MCF 10A (cell line): ENCODE measurements at regions not wholly inside any gene's neighbourhood (a gene's known extent, or its start where the extent isn't known, plus 50 kb on each side); places are given as distances from the start of the nearest gene placed in this dataset.

Source experiments
- BruUV-seq: library from RNA; stranded (reverse); fragments of 400-500 nt; replicated peaks from 2 replicates; lab custom pipeline; 2021; lab: Mats Ljungman, UMichigan
- CTCF ChIA-PET: fragments of 300-600 bp; sonication (Branson Sonifier 250); formaldehyde crosslinking; extraction: SDS; loops from one replicate; lab custom pipeline; 2021; ENCODE audit warnings: antibody characterized with exemption, inconsistent platforms; lab: Yijun Ruan, JAX
- POLR2A ChIA-PET: fragments of 300-600, 350-650 bp; sonication (Branson Sonifier 250); formaldehyde crosslinking; extraction: SDS; loops from one replicate; lab custom pipeline; 2020; ENCODE audit warnings: antibody characterized with exemption, inconsistent platforms; lab: Yijun Ruan, JAX
- DNase-seq: peaks from one replicate; pipeline ENCODE4 v3.0.0-alpha.2; 2018; ENCODE audit not compliant: unreplicated experiment
- H3K27ac Mint-ChIP-seq: one replicate; pipeline ENCODE4 v1.8.0; 2022; ENCODE audit warnings: mild to moderate bottlenecking, low read depth, mixed read lengths; ENCODE audit not compliant: unreplicated experiment
- H3K27me3 Mint-ChIP-seq: one replicate; pipeline ENCODE4 v1.8.0; 2022; ENCODE audit warnings: mixed read lengths; ENCODE audit not compliant: insufficient read depth, unreplicated experiment
- H3K36me3 Mint-ChIP-seq: one replicate; pipeline ENCODE4 v1.8.0; 2022; ENCODE audit warnings: mild to moderate bottlenecking, moderate library complexity, mixed read lengths; ENCODE audit not compliant: insufficient read depth, unreplicated experiment
- H3K4me1 Mint-ChIP-seq: one replicate; pipeline ENCODE4 v1.8.0; 2022; ENCODE audit warnings: mixed read lengths; ENCODE audit not compliant: insufficient read depth, unreplicated experiment
- H3K4me3 Mint-ChIP-seq: one replicate; pipeline ENCODE4 v1.8.0; 2022; ENCODE audit warnings: mild to moderate bottlenecking, moderate library complexity, mixed read lengths; ENCODE audit not compliant: unreplicated experiment
- H3K9me3 Mint-ChIP-seq: one replicate; pipeline ENCODE4 v1.8.0; 2022; ENCODE audit warnings: mixed read lengths; ENCODE audit not compliant: unreplicated experiment
- intact Hi-C: fragments of 100-400 bp; cut with micrococcal nuclease; formaldehyde crosslinking; loops from 2 replicates; pipeline ENCODE4 v1.14.1; 2022
- TF ChIP-seq, protein P1 (sequence below): fragments of 200-600 bp; IDR thresholded peaks from one replicate; pipeline ENCODE4 v1.8.0; 2022; ENCODE audit warnings: antibody characterized with exemption, mild to moderate bottlenecking; ENCODE audit not compliant: unreplicated experiment

DNA sequence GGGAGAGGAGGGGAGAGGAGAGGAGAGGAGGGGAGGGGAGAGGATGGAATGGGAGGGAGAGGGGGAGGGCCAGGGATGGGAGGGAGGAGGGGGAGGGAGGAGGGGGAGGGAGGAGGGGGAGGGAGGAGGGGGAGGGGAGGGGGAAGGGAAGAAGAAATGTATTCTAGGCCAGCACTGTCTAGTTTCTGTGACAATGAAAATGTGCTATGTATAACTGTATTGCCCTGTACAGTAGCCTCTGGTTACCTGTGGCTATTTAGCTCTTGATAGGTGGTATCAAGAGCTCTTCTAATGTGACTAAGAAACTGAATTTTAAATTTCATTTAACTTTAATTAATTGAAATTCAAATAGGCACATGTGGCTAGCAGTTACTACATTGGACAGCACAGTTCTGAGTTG is 143.1 kb downstream of the BTC start:
- Mint-ChIP-seq H3K4me3 (no peak overlapping the region), H3K27ac (no peak overlapping the region), H3K4me1 (no peaks in the 10 kb centered on the region), H3K9me3 (no peaks in the 10 kb centered on the region), H3K27me3 (no peaks in the 10 kb centered on the region), H3K36me3 (no peaks in the 10 kb centered on the region)
- ChIA-PET CTCF (no interaction called here), POLR2A (no interaction called here)
- no peak for DNase-seq
- BruUV-seq = no TSS peak
- intact Hi-C loops = no loop called here
- TF ChIP-seq, protein P1, sequence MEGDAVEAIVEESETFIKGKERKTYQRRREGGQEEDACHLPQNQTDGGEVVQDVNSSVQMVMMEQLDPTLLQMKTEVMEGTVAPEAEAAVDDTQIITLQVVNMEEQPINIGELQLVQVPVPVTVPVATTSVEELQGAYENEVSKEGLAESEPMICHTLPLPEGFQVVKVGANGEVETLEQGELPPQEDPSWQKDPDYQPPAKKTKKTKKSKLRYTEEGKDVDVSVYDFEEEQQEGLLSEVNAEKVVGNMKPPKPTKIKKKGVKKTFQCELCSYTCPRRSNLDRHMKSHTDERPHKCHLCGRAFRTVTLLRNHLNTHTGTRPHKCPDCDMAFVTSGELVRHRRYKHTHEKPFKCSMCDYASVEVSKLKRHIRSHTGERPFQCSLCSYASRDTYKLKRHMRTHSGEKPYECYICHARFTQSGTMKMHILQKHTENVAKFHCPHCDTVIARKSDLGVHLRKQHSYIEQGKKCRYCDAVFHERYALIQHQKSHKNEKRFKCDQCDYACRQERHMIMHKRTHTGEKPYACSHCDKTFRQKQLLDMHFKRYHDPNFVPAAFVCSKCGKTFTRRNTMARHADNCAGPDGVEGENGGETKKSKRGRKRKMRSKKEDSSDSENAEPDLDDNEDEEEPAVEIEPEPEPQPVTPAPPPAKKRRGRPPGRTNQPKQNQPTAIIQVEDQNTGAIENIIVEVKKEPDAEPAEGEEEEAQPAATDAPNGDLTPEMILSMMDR = no peak

DNA sequence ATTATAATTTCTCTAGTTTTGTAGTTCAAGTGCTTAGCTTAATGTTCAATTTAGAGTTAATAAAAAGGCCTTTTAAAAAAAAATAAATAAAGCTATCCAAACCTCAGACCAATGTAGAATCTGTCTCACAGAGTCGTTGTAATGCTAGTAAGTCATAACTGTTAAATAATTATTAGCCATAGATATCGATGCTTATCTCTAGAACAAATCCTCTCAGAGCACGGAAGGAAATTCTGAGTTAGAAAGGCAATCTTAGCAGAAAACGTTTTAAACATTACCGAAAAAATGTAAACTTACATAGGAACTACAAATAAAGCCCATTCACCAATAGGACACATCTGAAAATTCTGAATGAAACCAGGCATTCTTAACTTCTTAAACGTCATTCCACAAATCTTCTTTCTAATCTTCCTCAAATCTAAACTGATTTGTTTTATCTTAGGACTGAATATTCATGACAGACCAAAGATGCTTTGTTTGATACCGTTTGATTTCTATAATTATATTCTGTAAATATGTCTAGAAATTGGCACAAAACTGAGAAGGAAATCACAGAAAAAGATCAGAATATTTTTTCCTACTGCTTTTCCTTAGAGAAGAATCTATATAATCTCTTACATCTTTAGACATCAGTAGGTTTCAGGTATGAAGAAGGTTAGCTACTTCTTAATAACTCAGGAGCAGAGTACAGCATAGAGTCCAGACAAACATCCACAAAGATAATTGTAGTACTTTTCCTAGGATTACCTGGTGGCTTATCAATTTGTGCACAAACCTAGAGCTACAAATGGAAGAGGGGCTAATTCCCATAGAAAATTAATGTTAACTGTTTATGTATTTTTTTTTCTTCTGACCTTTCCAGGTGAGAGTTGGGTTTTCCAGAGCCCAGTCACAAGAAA is 140.7 kb downstream of the BTC start:
- no peak for DNase-seq
- intact Hi-C loops = no loop called here
- POLR2A ChIA-PET = interaction anchor here (0.7 to 0.9 kb wide), 3 partner anchors 13 to 235 kb away, joined by 3 read pairs; no protein-coding TSS in a partner anchor
- no peak overlapping the region for H3K27ac Mint-ChIP-seq
- no peaks in the 10 kb centered on the region for H3K9me3 Mint-ChIP-seq
- BruUV-seq = no TSS peak
- no peaks in the 10 kb centered on the region for H3K27me3 Mint-ChIP-seq
- TF ChIP-seq, protein P1 = no peak
- H3K36me3 Mint-ChIP-seq = no peaks in the 10 kb centered on the region
- peaks cover 6% of the 10 kb centered on the region for H3K4me1 Mint-ChIP-seq
- CTCF ChIA-PET = interaction anchor here (0.6 to 0.9 kb wide), 7 partner anchors 17 to 519 kb away, joined by 3 to 6 read pairs (median 3); no protein-coding TSS in a partner anchor
- no peak overlapping the region for H3K4me3 Mint-ChIP-seq

DNA sequence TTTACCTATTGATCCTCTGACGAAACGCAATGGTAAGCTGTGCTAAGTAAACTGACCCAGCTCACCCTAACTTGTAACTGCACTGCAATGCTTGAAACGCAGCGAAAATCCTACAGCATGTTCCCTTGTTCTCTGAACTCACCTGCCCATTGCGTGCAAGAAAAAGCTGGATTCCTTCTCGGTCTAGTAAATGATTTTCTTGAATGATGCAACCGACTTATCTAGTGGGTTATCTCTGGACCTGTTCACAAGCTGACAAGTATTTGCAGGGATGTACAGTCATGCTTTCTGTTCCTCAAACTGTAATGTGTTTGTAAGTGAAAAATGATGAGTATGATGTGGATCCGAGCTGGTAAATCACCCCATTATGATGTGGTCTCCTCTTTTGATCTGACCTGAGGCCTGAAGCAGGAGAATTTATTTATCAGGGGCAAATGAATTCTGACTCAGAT is 140.1 kb downstream of the BTC start:
- CTCF ChIA-PET = interaction anchor here (0.6 to 0.9 kb wide), 3 partner anchors 18 to 22 kb away, joined by 3 to 6 read pairs (median 3); no protein-coding TSS in a partner anchor
- intact Hi-C loops = no loop called here
- H3K27me3 Mint-ChIP-seq = no peaks in the 10 kb centered on the region

DNA sequence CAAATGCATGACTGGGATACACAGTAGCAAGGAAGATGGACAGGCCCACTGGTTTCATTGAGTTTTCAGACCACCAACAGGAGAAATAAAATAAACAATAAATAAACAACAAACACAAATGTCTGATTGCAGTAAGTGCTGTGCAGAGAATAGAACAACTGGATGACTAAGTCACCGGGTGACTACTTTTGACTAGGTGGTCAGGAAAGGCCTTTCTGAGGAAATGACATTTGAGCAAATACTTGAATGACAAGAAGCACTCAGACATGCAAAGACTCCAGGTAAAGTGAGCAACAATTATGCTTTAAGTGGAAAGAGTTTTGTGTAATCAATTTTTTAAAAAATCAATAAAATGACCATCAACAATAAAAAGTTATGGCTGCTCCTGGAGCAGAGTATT is 137.7 kb downstream of the BTC start:
- Mint-ChIP-seq H3K9me3 (no peaks in the 10 kb centered on the region), H3K36me3 (no peaks in the 10 kb centered on the region), H3K4me1 (peaks cover 23% of the 10 kb centered on the region), H3K27me3 (no peaks in the 10 kb centered on the region), H3K4me3 (no peak overlapping the region), H3K27ac (no peak overlapping the region)
- DNase-seq = no peak
- POLR2A ChIA-PET = no interaction called here
- intact Hi-C loops = no loop called here
- CTCF ChIA-PET = no interaction called here
- BruUV-seq = no TSS peak
- TF ChIP-seq, protein P1 = no peak

More for the DNA sequence above, 140.1 kb downstream of the BTC start:
- DNase-seq = no peak
- BruUV-seq = no TSS peak
- Mint-ChIP-seq H3K4me1 (peaks cover 6% of the 10 kb centered on the region), H3K36me3 (no peaks in the 10 kb centered on the region), H3K4me3 (no peak overlapping the region), H3K27ac (no peak overlapping the region), H3K9me3 (no peaks in the 10 kb centered on the region)
- POLR2A ChIA-PET = interaction anchor here (0.7 to 0.9 kb wide), 4 partner anchors 12 to 235 kb away, joined by 3 read pairs; no protein-coding TSS in a partner anchor
- TF ChIP-seq, protein P1 = no peak
